ENCODE measurements at regions not wholly inside any gene's neighbourhood (a gene's known extent, or its start where the extent isn't known, plus 50 kb on each side); places are given as distances from the start of the nearest gene placed in this dataset.

DNA sequence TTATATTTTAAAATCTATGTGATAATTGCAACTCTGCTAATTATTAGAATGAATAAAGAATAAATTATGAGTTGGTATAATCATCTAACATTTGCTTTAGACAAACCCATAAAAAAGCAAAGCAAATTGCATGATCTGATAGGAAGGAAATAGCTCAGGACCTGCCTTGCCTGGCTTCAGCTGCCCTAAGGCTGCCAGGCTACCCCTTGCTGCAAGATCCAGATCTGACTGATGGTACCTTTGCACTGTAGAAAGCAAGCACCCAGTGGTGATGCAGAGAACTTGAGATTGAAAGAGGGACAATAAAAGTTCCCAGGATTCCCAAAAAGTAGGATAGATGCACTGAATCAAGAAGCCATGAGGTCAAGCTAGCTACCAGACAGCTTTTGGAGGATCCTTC is 100.9 kb upstream of the FSTL4 start:
- H3K4me1 Mint-ChIP-seq (ENCODE audit: low read depth) = no peaks in the 10 kb centered on the region

DNA sequence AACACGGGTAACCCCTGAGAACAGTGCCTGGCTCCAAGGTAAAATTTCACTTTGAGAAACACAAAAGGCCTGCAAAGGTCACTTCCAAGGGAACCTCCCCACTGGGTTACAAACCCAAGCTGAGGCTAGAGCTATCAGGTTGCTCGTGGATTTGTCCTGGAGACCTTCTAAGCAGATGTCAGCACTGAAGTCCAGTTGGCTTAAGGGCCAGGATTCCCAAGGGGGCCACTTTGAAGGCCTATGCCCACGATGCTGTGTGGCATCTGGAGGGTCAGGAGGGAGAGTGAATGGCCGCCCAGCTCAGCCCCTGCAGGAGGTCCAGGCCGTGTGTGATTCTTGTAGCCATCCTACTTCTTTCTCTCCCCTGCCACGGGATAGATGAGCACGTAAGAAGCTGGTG is 100.2 kb upstream of the FSTL4 start:
- no peak overlapping the region for H3K4me3 Mint-ChIP-seq (ENCODE audit: low read depth)
- TF ChIP-seq, protein P1, sequence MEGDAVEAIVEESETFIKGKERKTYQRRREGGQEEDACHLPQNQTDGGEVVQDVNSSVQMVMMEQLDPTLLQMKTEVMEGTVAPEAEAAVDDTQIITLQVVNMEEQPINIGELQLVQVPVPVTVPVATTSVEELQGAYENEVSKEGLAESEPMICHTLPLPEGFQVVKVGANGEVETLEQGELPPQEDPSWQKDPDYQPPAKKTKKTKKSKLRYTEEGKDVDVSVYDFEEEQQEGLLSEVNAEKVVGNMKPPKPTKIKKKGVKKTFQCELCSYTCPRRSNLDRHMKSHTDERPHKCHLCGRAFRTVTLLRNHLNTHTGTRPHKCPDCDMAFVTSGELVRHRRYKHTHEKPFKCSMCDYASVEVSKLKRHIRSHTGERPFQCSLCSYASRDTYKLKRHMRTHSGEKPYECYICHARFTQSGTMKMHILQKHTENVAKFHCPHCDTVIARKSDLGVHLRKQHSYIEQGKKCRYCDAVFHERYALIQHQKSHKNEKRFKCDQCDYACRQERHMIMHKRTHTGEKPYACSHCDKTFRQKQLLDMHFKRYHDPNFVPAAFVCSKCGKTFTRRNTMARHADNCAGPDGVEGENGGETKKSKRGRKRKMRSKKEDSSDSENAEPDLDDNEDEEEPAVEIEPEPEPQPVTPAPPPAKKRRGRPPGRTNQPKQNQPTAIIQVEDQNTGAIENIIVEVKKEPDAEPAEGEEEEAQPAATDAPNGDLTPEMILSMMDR (IDR thresholded peaks at IDR 0.05; ENCODE audit: unreplicated experiment) = no peak

More for the DNA sequence above, 100.9 kb upstream of the FSTL4 start:
- no peaks in the 10 kb centered on the region for H3K36me3 Mint-ChIP-seq (ENCODE audit: insufficient read depth)
- H3K27me3 Mint-ChIP-seq = peaks cover 29% of the 10 kb centered on the region
- DNase-seq (ENCODE audit: low spot score, unreplicated experiment) = no peak
- no peak overlapping the region for H3K4me3 Mint-ChIP-seq (ENCODE audit: low read depth)
- TF ChIP-seq, protein P1 (IDR thresholded peaks at IDR 0.05; ENCODE audit: unreplicated experiment) = no peak
- H3K27ac Mint-ChIP-seq = no peak overlapping the region
- no peaks in the 10 kb centered on the region for H3K9me3 Mint-ChIP-seq (ENCODE audit: low read depth)

DNA sequence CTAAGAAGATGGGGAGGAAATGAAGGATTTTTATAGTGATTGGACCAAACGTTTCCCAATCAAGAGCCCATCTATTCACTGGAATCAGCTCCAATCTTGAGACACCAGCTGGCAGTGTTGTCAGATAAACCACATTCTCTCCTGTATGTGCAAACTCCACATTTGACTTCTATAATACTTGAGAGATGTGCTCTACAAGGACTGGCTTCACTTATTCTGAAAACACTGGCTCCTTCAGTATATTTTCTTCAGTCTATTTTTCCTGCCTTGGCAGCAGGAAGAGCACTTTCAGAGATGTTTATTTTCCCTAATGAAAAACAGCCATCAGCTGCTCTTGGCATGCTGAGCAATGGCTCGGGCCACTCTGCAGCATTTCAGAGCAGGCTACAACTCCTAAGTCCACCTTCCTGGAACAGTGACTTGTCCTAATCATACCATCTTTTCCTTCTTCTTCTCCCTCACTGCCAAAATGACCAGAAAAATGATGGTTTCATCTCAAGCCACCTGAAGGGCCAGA is 96.9 kb upstream of the FSTL4 start:
- Mint-ChIP-seq H3K4me3 (ENCODE audit: low read depth) (no peak overlapping the region), H3K9me3 (ENCODE audit: low read depth) (no peaks in the 10 kb centered on the region), H3K27ac (no peak overlapping the region), H3K27me3 (peaks cover 32% of the 10 kb centered on the region), H3K4me1 (ENCODE audit: low read depth) (no peaks in the 10 kb centered on the region), H3K36me3 (ENCODE audit: insufficient read depth) (no peaks in the 10 kb centered on the region)
- DNase-seq (ENCODE audit: low spot score, unreplicated experiment) = no peak
- TF ChIP-seq, protein P1 (IDR thresholded peaks at IDR 0.05; ENCODE audit: unreplicated experiment) = no peak

More for the DNA sequence above, 100.2 kb upstream of the FSTL4 start:
- Mint-ChIP-seq H3K27me3 (peaks cover 29% of the 10 kb centered on the region), H3K9me3 (ENCODE audit: low read depth) (no peaks in the 10 kb centered on the region), H3K36me3 (ENCODE audit: insufficient read depth) (no peaks in the 10 kb centered on the region), H3K4me1 (ENCODE audit: low read depth) (no peaks in the 10 kb centered on the region), H3K27ac (no peak overlapping the region)
- DNase-seq (ENCODE audit: low spot score, unreplicated experiment) = no peak

DNA sequence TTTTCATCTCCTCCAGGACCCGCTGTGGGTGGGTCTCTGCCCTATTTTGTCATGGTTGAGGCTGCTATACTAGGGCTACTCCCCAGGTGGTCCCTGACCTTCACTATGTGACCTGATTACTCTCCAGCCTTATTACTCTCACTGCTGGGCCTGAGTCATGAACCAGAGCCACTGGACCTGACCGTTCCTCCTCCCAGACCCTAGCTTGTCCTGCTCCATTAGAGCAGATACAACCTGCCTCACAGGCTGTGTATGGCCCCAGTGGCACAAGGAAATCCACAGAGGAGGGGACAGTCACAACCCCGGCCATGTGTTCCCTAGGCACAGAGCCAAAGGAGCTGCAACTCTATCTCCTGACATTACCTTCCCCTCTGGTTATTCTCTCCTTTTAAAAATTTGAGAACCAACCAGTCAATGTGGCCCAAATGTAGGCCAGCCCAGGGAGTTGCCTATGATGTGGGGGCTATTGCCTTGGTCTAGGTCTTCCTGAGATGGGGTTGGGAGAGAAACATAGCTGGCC is 96.0 kb upstream of the FSTL4 start:
- Mint-ChIP-seq H3K27me3 (peaks cover 27% of the 10 kb centered on the region), H3K36me3 (ENCODE audit: insufficient read depth) (no peaks in the 10 kb centered on the region), H3K9me3 (ENCODE audit: low read depth) (no peaks in the 10 kb centered on the region), H3K4me1 (ENCODE audit: low read depth) (no peaks in the 10 kb centered on the region), H3K27ac (no peak overlapping the region), H3K4me3 (ENCODE audit: low read depth) (no peak overlapping the region)
- DNase-seq (ENCODE audit: low spot score, unreplicated experiment) = no peak
- TF ChIP-seq, protein P1 (IDR thresholded peaks at IDR 0.05; ENCODE audit: unreplicated experiment) = no peak

DNA sequence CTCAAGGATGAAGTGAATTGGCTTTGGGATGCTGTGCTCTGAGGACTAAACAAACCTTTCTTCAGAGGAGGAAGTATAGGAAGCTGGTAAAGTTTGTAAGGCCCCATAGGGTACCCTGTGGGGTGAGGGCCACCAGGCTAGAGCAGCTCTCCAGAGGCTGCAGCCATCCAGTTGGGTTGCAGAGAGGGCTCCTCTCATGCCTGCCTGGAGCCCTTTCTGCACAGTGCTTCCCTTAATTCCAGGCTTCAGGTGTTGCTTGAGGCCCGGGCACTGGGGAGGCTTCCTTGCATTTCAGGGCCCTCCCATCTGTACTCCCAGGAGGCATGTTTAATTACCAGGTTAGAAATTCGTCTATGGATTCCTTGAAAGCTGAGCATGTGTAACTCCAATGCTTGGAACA is 95.3 kb upstream of the FSTL4 start:
- Mint-ChIP-seq H3K4me3 (ENCODE audit: low read depth) (no peak overlapping the region), H3K27ac (no peak overlapping the region), H3K27me3 (peaks cover 28% of the 10 kb centered on the region), H3K9me3 (ENCODE audit: low read depth) (no peaks in the 10 kb centered on the region), H3K4me1 (ENCODE audit: low read depth) (no peaks in the 10 kb centered on the region), H3K36me3 (ENCODE audit: insufficient read depth) (no peaks in the 10 kb centered on the region)
- TF ChIP-seq, protein P1 (IDR thresholded peaks at IDR 0.05; ENCODE audit: unreplicated experiment) = no peak
- no peak for DNase-seq (ENCODE audit: low spot score, unreplicated experiment)

All from progenitor cell of endocrine pancreas (in vitro differentiated cells).